CD4-positive, alpha-beta T cell treated with Interleukin-4 for 1 hour (primary cell): ENCODE measurements at regions not wholly inside any gene's neighbourhood (a gene's known extent, or its start where the extent isn't known, plus 50 kb on each side); places are given as distances from the start of the nearest gene placed in this dataset.

Source experiments
- DNase-seq, 2 donors: peaks; one replicate each; pipeline ENCODE4 v3.0.0-alpha.2; 2020 to 2022

GRCh38 chr2:173593109-173593508, 238.4 kb downstream of the CDCA7 start:
- DNase-seq = no peak

- no peak for DNase-seq
These were observed 241.6 kb downstream of the CDCA7 start for GRCh38 chr2:173596244-173596643.

GRCh38 chr2:173598525-173598924, 243.9 kb downstream of the CDCA7 start:
- DNase-seq = no peak

- DNase-seq = no peak
These were observed 245.2 kb downstream of the CDCA7 start for GRCh38 chr2:173599821-173600359.

- no peak for DNase-seq
These were observed 247.6 kb downstream of the CDCA7 start for GRCh38 chr2:173602153-173602795.

GRCh38 chr2:173605994-173606393, 251.3 kb downstream of the CDCA7 start:
- no peak for DNase-seq

GRCh38 chr2:173606619-173607248, 252.1 kb downstream of the CDCA7 start:
- DNase-seq = no peak

GRCh38 chr2:173607606-173608311, 253.1 kb downstream of the CDCA7 start:
- no peak for DNase-seq

- DNase-seq = no peak
These were observed 256.4 kb downstream of the CDCA7 start for GRCh38 chr2:173611121-173611520.

- no peak for DNase-seq
These were observed 257.7 kb downstream of the CDCA7 start for GRCh38 chr2:173612354-173612753.

- no peak for DNase-seq
These were observed 258.7 kb downstream of the CDCA7 start for GRCh38 chr2:173613386-173613785.

- DNase-seq = no peak
These were observed 259.7 kb downstream of the CDCA7 start for GRCh38 chr2:173614265-173614930.

- no peak for DNase-seq
These were observed 269.0 kb downstream of the CDCA7 start for GRCh38 chr2:173623438-173624319.

- no peak for DNase-seq
These were observed 270.6 kb downstream of the CDCA7 start for GRCh38 chr2:173625315-173625714.

- DNase-seq = no peak
These were observed 274.4 kb downstream of the CDCA7 start for GRCh38 chr2:173629076-173629475.

- no peak for DNase-seq
These were observed 275.9 kb downstream of the CDCA7 start for GRCh38 chr2:173630425-173631126.

- DNase-seq = no peak
These were observed 276.4 kb downstream of the CDCA7 start for GRCh38 chr2:173631127-173631460.

GRCh38 chr2:173644146-173644545, 289.5 kb downstream of the CDCA7 start:
- no peak for DNase-seq

- DNase-seq = no peak
These were observed 293.1 kb downstream of the CDCA7 start for GRCh38 chr2:173647681-173648311.

GRCh38 chr2:173648816-173649215, 294.1 kb downstream of the CDCA7 start:
- DNase-seq = no peak

GRCh38 chr2:173649527-173650219, 295.0 kb downstream of the CDCA7 start:
- DNase-seq = no peak
